ENCODE measurements at regions not wholly inside any gene's neighbourhood (a gene's known extent, or its start where the extent isn't known, plus 50 kb on each side); places are given as distances from the start of the nearest gene placed in this dataset.

GRCh38 chr7:35747611-35748010 is 52.7 kb upstream of the HERPUD2 start:
- Mint-ChIP-seq H3K36me3 (peaks cover 11% of the 10 kb centered on the region), H3K27me3 (no peaks in the 10 kb centered on the region), H3K27ac (no peak overlapping the region), H3K4me3 (no peak overlapping the region), H3K4me1 (no peaks in the 10 kb centered on the region), H3K9me3 (no peaks in the 10 kb centered on the region)
- ATAC-seq, result no peak

GRCh38 chr7:35748371-35748770 is 52.5 kb upstream of the SEPTIN7 start:
- Mint-ChIP-seq H3K36me3 (peaks cover 11% of the 10 kb centered on the region), H3K27ac (no peak overlapping the region), H3K4me3 (no peak overlapping the region), H3K9me3 (no peaks in the 10 kb centered on the region), H3K4me1 (no peaks in the 10 kb centered on the region), H3K27me3 (no peaks in the 10 kb centered on the region)
- ATAC-seq, result no peak

- peak overlapping the region; percentile 3 for H3K27ac Mint-ChIP-seq
- no peak overlapping the region for H3K4me3 Mint-ChIP-seq
- H3K4me1 Mint-ChIP-seq, result no peaks in the 10 kb centered on the region
- H3K9me3 Mint-ChIP-seq, result no peaks in the 10 kb centered on the region
- H3K36me3 Mint-ChIP-seq, result peaks cover 6% of the 10 kb centered on the region
- no peaks in the 10 kb centered on the region for H3K27me3 Mint-ChIP-seq
- no peak for ATAC-seq
These were observed 51.3 kb upstream of the SEPTIN7 start for GRCh38 chr7:35749556-35749955.
